PC-9 (cell line): ENCODE measurements at regions not wholly inside any gene's neighbourhood (a gene's known extent, or its start where the extent isn't known, plus 50 kb on each side); places are given as distances from the start of the nearest gene placed in this dataset.

Experiments used
- BruUV-seq: library from RNA; stranded (reverse); fragments of 400-500 nt; replicated peaks from 2 replicates; lab custom pipeline; 2021; lab: Mats Ljungman, UMichigan
- CTCF ChIA-PET: fragments of 300-600 bp; sonication (Branson Sonifier 250); formaldehyde crosslinking; loops from one replicate; lab custom pipeline; 2022; ENCODE audit warnings: antibody characterized with exemption; lab: Charles Lee
- POLR2A ChIA-PET: fragments of 300-600 bp; sonication (Branson Sonifier 250); formaldehyde crosslinking; loops from one replicate; lab custom pipeline; 2022; ENCODE audit warnings: antibody characterized with exemption; ENCODE audit not compliant: unreplicated experiment; lab: Charles Lee
- DNase-seq, 2 experiments: peaks; one replicate each; pipeline versions ENCODE4 v3.0.0 to v3.0.0-alpha.2; 2015 to 2022; ENCODE audit warnings: mixed read lengths in 1 of 2
- H2AFZ ChIP-seq: fragments of 200-600 bp; sonication (generic); 2 replicates; pipeline ENCODE4 v1.8.1; 2017; ENCODE audit warnings: antibody characterized with exemption
- H3F3A ChIP-seq: fragments of 200-600 bp; sonication (generic); 2 replicates; pipeline ENCODE4 v1.8.1; 2017; ENCODE audit warnings: antibody characterized with exemption, mild to moderate bottlenecking, low read depth; ENCODE audit not compliant: insufficient read depth
- H3K27ac ChIP-seq: fragments of 200-600 bp; sonication (generic); 2 replicates; pipeline ENCODE4 v1.6.1; 2016; ENCODE audit warnings: mixed run types
- H3K27me3 ChIP-seq: fragments of 200-600 bp; sonication (generic); 2 replicates; pipeline ENCODE4 v1.6.1; 2016; ENCODE audit warnings: low read depth, mixed run types; ENCODE audit not compliant: insufficient read depth
- H3K36me3 ChIP-seq: fragments of 200-600 bp; sonication (generic); 2 replicates; pipeline ENCODE4 v1.6.1; 2016; ENCODE audit warnings: low read depth, mixed run types
- H3K4me1 ChIP-seq: fragments of 200-600 bp; sonication (generic); replicated peaks from 2 replicates; pipeline ENCODE4 v1.6.1; 2016; ENCODE audit warnings: mixed run types; ENCODE audit not compliant: insufficient read depth
- H3K4me2 ChIP-seq: fragments of 200-600 bp; sonication (generic); 2 replicates; pipeline ENCODE4 v1.6.1; 2017; ENCODE audit warnings: mixed run types
- H3K4me3 ChIP-seq: fragments of 200-600 bp; sonication (generic); 2 replicates; pipeline ENCODE4 v1.6.1; 2016; ENCODE audit warnings: mixed run types
- H3K79me2 ChIP-seq: fragments of 200-600 bp; sonication (generic); 2 replicates; pipeline ENCODE4 v1.6.1; 2017; ENCODE audit warnings: low read depth, mixed run types
- H3K9me2 ChIP-seq: fragments of 200-600 bp; sonication (generic); 2 replicates; pipeline ENCODE4 v1.8.1; 2017; ENCODE audit warnings: mild to moderate bottlenecking; ENCODE audit not compliant: insufficient read depth
- H3K9me3 ChIP-seq: fragments of 200-600 bp; sonication (generic); 2 replicates; pipeline ENCODE4 v1.8.1; 2016; ENCODE audit warnings: low read depth; ENCODE audit not compliant: insufficient read depth
- H4K20me1 ChIP-seq: fragments of 200-600 bp; sonication (generic); 2 replicates; pipeline ENCODE4 v1.8.1; 2017; ENCODE audit not compliant: insufficient read depth
- EZH2 ChIP-seq: fragments of 200-600 bp; sonication (generic); IDR thresholded peaks from 2 replicates; pipeline ENCODE4 v1.8.0; 2017; ENCODE audit warnings: antibody characterized with exemption, low read depth
- intact Hi-C: fragments of 100-400 bp; cut with micrococcal nuclease; formaldehyde crosslinking; loops from one replicate; pipeline ENCODE4 v1.10.0; 2022; ENCODE audit not compliant: unreplicated experiment
- TF ChIP-seq, protein P1 (sequence below): fragments of 200-600 bp; sonication (generic); conservative IDR thresholded peaks from 2 replicates; pipeline ENCODE4 v1.6.1; 2017; ENCODE audit warnings: mixed run types, antibody characterized with exemption, mild to moderate bottlenecking, moderate library complexity

DNA sequence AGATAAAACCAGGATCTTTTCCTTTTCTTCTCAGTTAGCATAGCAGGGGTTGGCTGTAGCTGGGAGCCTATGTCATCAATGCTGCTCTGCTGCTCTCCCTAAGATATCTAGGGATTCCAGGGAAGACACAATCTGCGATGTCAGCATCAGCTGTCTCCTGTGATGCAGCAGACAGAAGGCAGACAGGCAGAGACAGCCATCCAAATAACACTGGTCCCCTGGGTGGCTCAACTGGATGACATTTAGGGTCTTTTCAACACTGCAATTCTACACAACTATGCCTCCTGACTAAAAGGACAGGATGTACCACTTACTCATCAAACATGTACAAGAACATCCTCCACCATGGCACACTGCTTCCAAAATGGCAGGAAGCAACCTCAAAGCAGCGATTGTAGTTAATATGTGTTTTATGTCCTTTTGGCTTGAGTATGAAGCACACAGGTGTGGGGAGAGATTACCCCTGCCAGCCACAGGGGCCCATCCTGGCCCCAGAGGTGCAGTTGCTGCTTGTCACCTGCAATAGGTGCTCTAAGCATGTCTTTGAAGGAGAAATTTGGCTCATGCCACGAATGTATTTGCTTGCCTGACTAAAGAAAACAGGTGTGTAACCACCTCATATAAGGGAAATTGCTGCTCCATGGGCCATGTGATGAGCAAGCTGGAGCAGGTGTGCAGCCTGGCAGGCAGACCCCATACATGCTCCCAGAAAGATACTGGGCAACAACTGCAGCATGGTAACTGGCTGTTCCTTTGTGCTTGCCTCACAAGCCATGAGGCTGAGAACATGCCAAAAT lies 357.8 kb downstream of the VPS13C start:
- Histone ChIP-seq H4K20me1 (no peaks in the 10 kb centered on the region), H3F3A (no peaks in the 10 kb centered on the region), H3K9me3 (no peaks in the 10 kb centered on the region), H3K79me2 (no peaks in the 10 kb centered on the region), H3K4me3 (no peak overlapping the region), H3K36me3 (no peaks in the 10 kb centered on the region), H2AFZ (no peak overlapping the region), H3K27me3 (peaks cover 8% of the 10 kb centered on the region), H3K9me2 (no peaks in the 10 kb centered on the region), H3K4me2 (no peak overlapping the region), H3K4me1 (no peaks in the 10 kb centered on the region), H3K27ac (no peak overlapping the region)
- no peak for TF ChIP-seq EZH2
- TF ChIP-seq, protein P1, sequence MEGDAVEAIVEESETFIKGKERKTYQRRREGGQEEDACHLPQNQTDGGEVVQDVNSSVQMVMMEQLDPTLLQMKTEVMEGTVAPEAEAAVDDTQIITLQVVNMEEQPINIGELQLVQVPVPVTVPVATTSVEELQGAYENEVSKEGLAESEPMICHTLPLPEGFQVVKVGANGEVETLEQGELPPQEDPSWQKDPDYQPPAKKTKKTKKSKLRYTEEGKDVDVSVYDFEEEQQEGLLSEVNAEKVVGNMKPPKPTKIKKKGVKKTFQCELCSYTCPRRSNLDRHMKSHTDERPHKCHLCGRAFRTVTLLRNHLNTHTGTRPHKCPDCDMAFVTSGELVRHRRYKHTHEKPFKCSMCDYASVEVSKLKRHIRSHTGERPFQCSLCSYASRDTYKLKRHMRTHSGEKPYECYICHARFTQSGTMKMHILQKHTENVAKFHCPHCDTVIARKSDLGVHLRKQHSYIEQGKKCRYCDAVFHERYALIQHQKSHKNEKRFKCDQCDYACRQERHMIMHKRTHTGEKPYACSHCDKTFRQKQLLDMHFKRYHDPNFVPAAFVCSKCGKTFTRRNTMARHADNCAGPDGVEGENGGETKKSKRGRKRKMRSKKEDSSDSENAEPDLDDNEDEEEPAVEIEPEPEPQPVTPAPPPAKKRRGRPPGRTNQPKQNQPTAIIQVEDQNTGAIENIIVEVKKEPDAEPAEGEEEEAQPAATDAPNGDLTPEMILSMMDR, result no peak
- DNase-seq, result peak in 1 of 2 experiments; percentile 39
- intact Hi-C loops, result no loop called here
- BruUV-seq, result no TSS peak
- POLR2A ChIA-PET, result no interaction called here
- CTCF ChIA-PET, result no interaction called here

DNA sequence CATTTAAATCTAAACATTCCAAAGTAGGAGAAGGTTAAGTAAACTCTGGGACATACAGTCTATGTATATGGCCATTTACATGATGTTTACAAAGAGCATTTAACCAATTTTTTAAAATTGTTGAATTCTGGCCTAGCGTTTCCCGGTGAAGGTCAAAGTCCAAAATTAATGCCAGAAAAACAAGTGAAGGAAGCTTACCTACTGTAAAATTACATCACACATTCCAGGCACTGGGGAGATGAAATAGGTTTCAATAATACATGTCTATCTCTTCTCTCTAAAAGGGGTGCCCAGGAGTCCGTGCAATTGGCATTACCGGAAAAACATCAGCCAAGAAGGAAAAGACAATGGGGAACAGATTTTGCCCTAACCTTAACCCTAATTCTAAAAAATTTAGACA lies 358.8 kb downstream of the VPS13C start:
- no peaks in the 10 kb centered on the region for H3F3A ChIP-seq
- intact Hi-C loops, result no loop called here
- no peaks in the 10 kb centered on the region for H3K36me3 ChIP-seq
- H3K9me2 ChIP-seq, result no peaks in the 10 kb centered on the region
- no peak overlapping the region for H2AFZ ChIP-seq
- no peak overlapping the region for H3K4me3 ChIP-seq
- H3K4me2 ChIP-seq, result no peak overlapping the region
- H3K79me2 ChIP-seq, result no peaks in the 10 kb centered on the region
- no peak overlapping the region for H3K27ac ChIP-seq
- no peaks in the 10 kb centered on the region for H4K20me1 ChIP-seq
- no TSS peak for BruUV-seq
- ChIA-PET POLR2A (no interaction called here), CTCF (no interaction called here)
- TF ChIP-seq, protein P1, result no peak
- TF ChIP-seq EZH2, result no peak
- no peak for DNase-seq
- peaks cover 15% of the 10 kb centered on the region for H3K27me3 ChIP-seq
- no peaks in the 10 kb centered on the region for H3K4me1 ChIP-seq
- H3K9me3 ChIP-seq, result no peaks in the 10 kb centered on the region

DNA sequence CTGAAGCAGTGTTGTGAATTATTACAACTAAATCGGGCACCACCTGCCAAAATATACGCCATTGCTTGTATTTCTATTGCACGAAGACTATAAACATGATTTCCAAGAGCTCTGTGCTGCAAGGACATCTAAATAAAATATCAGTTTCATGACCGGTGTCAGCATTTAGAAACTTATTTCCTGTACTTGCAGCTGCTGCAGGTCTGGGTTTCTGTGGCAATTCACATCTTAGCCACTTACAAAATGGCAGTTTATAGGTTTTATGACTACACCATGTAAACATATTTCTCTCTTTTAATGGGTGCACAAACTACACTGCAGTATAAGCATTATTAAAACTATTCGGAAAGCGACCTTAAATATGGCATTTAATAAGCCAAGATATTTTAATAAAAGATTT lies 359.4 kb downstream of the VPS13C start:
- Histone ChIP-seq H3K79me2 (no peaks in the 10 kb centered on the region), H3K4me2 (no peak overlapping the region), H3K27me3 (peaks cover 15% of the 10 kb centered on the region), H3F3A (no peaks in the 10 kb centered on the region), H2AFZ (no peak overlapping the region), H4K20me1 (no peaks in the 10 kb centered on the region), H3K4me3 (no peak overlapping the region), H3K36me3 (no peaks in the 10 kb centered on the region), H3K9me2 (no peaks in the 10 kb centered on the region), H3K9me3 (no peaks in the 10 kb centered on the region), H3K27ac (no peak overlapping the region), H3K4me1 (no peaks in the 10 kb centered on the region)
- TF ChIP-seq, protein P1, result no peak
- TF ChIP-seq EZH2, result no peak
- intact Hi-C loops, result no loop called here
- CTCF ChIA-PET, result no interaction called here
- BruUV-seq, result no TSS peak
- POLR2A ChIA-PET, result no interaction called here
- no peak for DNase-seq
